Mesendoderm (in vitro differentiated cells): ENCODE measurements at regions not wholly inside any gene's neighbourhood (a gene's known extent, or its start where the extent isn't known, plus 50 kb on each side); places are given as distances from the start of the nearest gene placed in this dataset.

Experiments
- DNase-seq: peaks from one replicate; pipeline ENCODE4 v3.0.0; 2013
- H2AK5ac ChIP-seq: 2 replicates; pipeline ENCODE4 v1.6.1; 2013; ENCODE audit warnings: low read length, inconsistent platforms
- H2BK120ac ChIP-seq: 2 replicates; pipeline ENCODE4 v1.6.1; 2013; ENCODE audit warnings: low read depth, mild to moderate bottlenecking, low read length, moderate library complexity, mixed read lengths
- H2BK15ac ChIP-seq: replicated peaks from 2 replicates; pipeline ENCODE4 v1.6.1; 2013; ENCODE audit warnings: low read depth, mild to moderate bottlenecking, moderate library complexity
- H2BK5ac ChIP-seq: 2 replicates; pipeline ENCODE4 v1.6.1; 2013; ENCODE audit warnings: low read length, inconsistent platforms
- H3K18ac ChIP-seq: 2 replicates; pipeline ENCODE4 v1.6.1; 2013; ENCODE audit warnings: mild to moderate bottlenecking, low read length, mixed read lengths
- H3K23ac ChIP-seq: one replicate; pipeline ENCODE4 v1.6.1; 2013; ENCODE audit warnings: low read length
- H3K27ac ChIP-seq: 2 replicates; pipeline ENCODE4 v1.5.1; 2013; ENCODE audit warnings: low read depth, mild to moderate bottlenecking, inconsistent platforms, low read length, moderate library complexity
- H3K27me3 ChIP-seq: 2 replicates; pipeline ENCODE4 v1.6.1; 2013; ENCODE audit warnings: low read length, control low read depth, mild to moderate bottlenecking, inconsistent platforms; ENCODE audit not compliant: insufficient read depth, poor library complexity
- H3K36me3 ChIP-seq: 2 replicates; pipeline ENCODE4 v1.6.1; 2013; ENCODE audit warnings: low read length, inconsistent platforms; ENCODE audit not compliant: control insufficient read depth, insufficient read depth
- H3K4ac ChIP-seq: one replicate; pipeline ENCODE4 v1.6.1; 2013; ENCODE audit warnings: low read depth, mild to moderate bottlenecking, low read length, moderate library complexity
- H3K4me1 ChIP-seq: 2 replicates; pipeline ENCODE4 v1.6.1; 2013; ENCODE audit warnings: low read depth, low read length, inconsistent platforms; ENCODE audit not compliant: control insufficient read depth
- H3K4me2 ChIP-seq: 2 replicates; pipeline ENCODE4 v1.6.1; 2013; ENCODE audit warnings: low read length
- H3K4me3 ChIP-seq: 2 replicates; pipeline ENCODE4 v1.5.1; 2013; ENCODE audit warnings: mild to moderate bottlenecking, low read length
- H3K56ac ChIP-seq: one replicate; pipeline ENCODE4 v1.6.1; 2013; ENCODE audit warnings: low read length
- H3K79me1 ChIP-seq: 2 replicates; pipeline ENCODE4 v1.6.1; 2013; ENCODE audit warnings: low read length, inconsistent platforms
- H3K79me2 ChIP-seq: 2 replicates; pipeline ENCODE4 v1.6.1; 2013; ENCODE audit warnings: mild to moderate bottlenecking, low read length; ENCODE audit not compliant: control insufficient read depth, insufficient read depth
- H3K9ac ChIP-seq: 2 replicates; pipeline ENCODE4 v1.6.1; 2013; ENCODE audit warnings: low read length, inconsistent platforms
- H4K5ac ChIP-seq: one replicate; pipeline ENCODE4 v1.6.1; 2013; ENCODE audit warnings: low read length
- H4K8ac ChIP-seq: one replicate; pipeline ENCODE4 v1.6.1; 2013; ENCODE audit warnings: low read depth, mild to moderate bottlenecking, control low read depth, low read length, moderate library complexity
- WGBS: extraction: QIAGEN DNeasy Blood & Tissue Kit; methylation state at CpG from one replicate; pipeline ENCODE4 v1.1.7; 2013; ENCODE audit warnings: low lambda C conversion rate, missing lambda C conversion rate; ENCODE audit not compliant: insufficient coverage; ENCODE audit errors: extremely low coverage; 5-methylcytosine and 5-hydroxymethylcytosine counted together

- Histone ChIP-seq H3K79me1 (no peaks in the 10 kb centered on the region), H3K79me2 (no peaks in the 10 kb centered on the region), H3K27ac (no peak overlapping the region), H2BK5ac (no peak overlapping the region), H3K9ac (no peak overlapping the region), H3K4ac (no peak overlapping the region), H3K23ac (no peak overlapping the region), H3K36me3 (no peaks in the 10 kb centered on the region), H3K27me3 (no peaks in the 10 kb centered on the region), H2BK120ac (no peak overlapping the region), H3K4me3 (no peak overlapping the region), H3K56ac (no peak overlapping the region), H3K4me2 (no peak overlapping the region), H4K5ac (no peak overlapping the region), H2BK15ac (no peak overlapping the region), H4K8ac (no peak overlapping the region), H2AK5ac (no peak overlapping the region), H3K18ac (no peak overlapping the region), H3K4me1 (no peaks in the 10 kb centered on the region)
- WGBS, result no CpG with 5 or more reads among the region's 7 CpGs
- DNase-seq, result no peak
These were observed 648.1 kb downstream of the ACTL7B start for GRCh38 chr9:108207561-108208165.

- Histone ChIP-seq H3K79me2 (no peaks in the 10 kb centered on the region), H3K79me1 (no peaks in the 10 kb centered on the region), H2BK120ac (no peak overlapping the region), H3K4me2 (no peak overlapping the region), H3K4ac (no peak overlapping the region), H2AK5ac (no peak overlapping the region), H3K9ac (no peak overlapping the region), H3K4me3 (no peak overlapping the region), H3K23ac (no peak overlapping the region), H2BK5ac (no peak overlapping the region), H2BK15ac (no peak overlapping the region), H4K5ac (no peak overlapping the region), H3K18ac (no peak overlapping the region), H3K27me3 (no peaks in the 10 kb centered on the region), H3K56ac (no peak overlapping the region), H4K8ac (no peak overlapping the region), H3K4me1 (no peaks in the 10 kb centered on the region), H3K27ac (no peak overlapping the region), H3K36me3 (no peaks in the 10 kb centered on the region)
- DNase-seq, result no peak
These were observed 650.5 kb downstream of the ACTL7B start for GRCh38 chr9:108205276-108205675.

GRCh38 chr9:108197899-108198298, 657.9 kb downstream of the ACTL7B start:
- H3K79me1 ChIP-seq, result no peaks in the 10 kb centered on the region
- no peak overlapping the region for H3K27ac ChIP-seq
- H3K9ac ChIP-seq, result no peak overlapping the region
- H3K23ac ChIP-seq, result no peak overlapping the region
- no CpG with 5 or more reads among the region's 1 CpG for WGBS
- no peak overlapping the region for H4K8ac ChIP-seq
- no peaks in the 10 kb centered on the region for H3K79me2 ChIP-seq
- H2BK15ac ChIP-seq, result no peak overlapping the region
- no peak overlapping the region for H2BK120ac ChIP-seq
- H2BK5ac ChIP-seq, result no peak overlapping the region
- H3K36me3 ChIP-seq, result no peaks in the 10 kb centered on the region
- DNase-seq, result no peak
- no peaks in the 10 kb centered on the region for H3K4me1 ChIP-seq
- H3K4me2 ChIP-seq, result no peak overlapping the region
- no peak overlapping the region for H3K18ac ChIP-seq
- no peak overlapping the region for H3K4me3 ChIP-seq
- H3K4ac ChIP-seq, result no peak overlapping the region
- H3K27me3 ChIP-seq, result no peaks in the 10 kb centered on the region
- no peak overlapping the region for H3K56ac ChIP-seq
- H2AK5ac ChIP-seq, result no peak overlapping the region
- H4K5ac ChIP-seq, result no peak overlapping the region

- no CpG with 5 or more reads among the region's 3 CpGs for WGBS
- DNase-seq, result no peak
- H2BK120ac ChIP-seq, result no peak overlapping the region
These were observed 658.8 kb downstream of the ACTL7B start for GRCh38 chr9:108197008-108197365.

GRCh38 chr9:108196332-108197007, 659.3 kb downstream of the ACTL7B start:
- Histone ChIP-seq H2AK5ac (no peak overlapping the region), H3K23ac (no peak overlapping the region), H3K56ac (no peak overlapping the region), H3K4me2 (no peak overlapping the region), H3K4me3 (no peak overlapping the region), H2BK120ac (no peak overlapping the region), H3K18ac (no peak overlapping the region), H3K27ac (no peak overlapping the region), H3K9ac (no peak overlapping the region), H2BK15ac (no peak overlapping the region), H3K4ac (no peak overlapping the region), H3K79me1 (no peaks in the 10 kb centered on the region), H4K8ac (no peak overlapping the region), H3K79me2 (no peaks in the 10 kb centered on the region), H3K4me1 (no peaks in the 10 kb centered on the region), H2BK5ac (no peak overlapping the region), H4K5ac (no peak overlapping the region), H3K36me3 (no peaks in the 10 kb centered on the region), H3K27me3 (no peaks in the 10 kb centered on the region)
- DNase-seq, result no peak
- 100% methylated on average over 2 of the region's 5 CpGs for WGBS

More at GRCh38 chr9:108197008-108197365, 658.8 kb downstream of the ACTL7B start:
- Histone ChIP-seq H3K79me1 (no peaks in the 10 kb centered on the region), H4K8ac (no peak overlapping the region), H3K56ac (no peak overlapping the region), H3K27ac (no peak overlapping the region), H2BK15ac (no peak overlapping the region), H3K9ac (no peak overlapping the region), H3K18ac (no peak overlapping the region), H2AK5ac (no peak overlapping the region), H2BK5ac (no peak overlapping the region), H3K4me2 (no peak overlapping the region), H3K4ac (no peak overlapping the region), H4K5ac (no peak overlapping the region), H3K27me3 (no peaks in the 10 kb centered on the region), H3K79me2 (no peaks in the 10 kb centered on the region), H3K4me3 (no peak overlapping the region), H3K36me3 (no peaks in the 10 kb centered on the region), H3K23ac (no peak overlapping the region), H3K4me1 (no peaks in the 10 kb centered on the region)

GRCh38 chr9:108194154-108194553, 661.6 kb downstream of the ACTL7B start:
- H3K36me3 ChIP-seq, result no peaks in the 10 kb centered on the region
- H3K9ac ChIP-seq, result no peak overlapping the region
- no peak overlapping the region for H2BK120ac ChIP-seq
- no peak overlapping the region for H2BK15ac ChIP-seq
- no peak overlapping the region for H3K4me2 ChIP-seq
- no peaks in the 10 kb centered on the region for H3K27me3 ChIP-seq
- DNase-seq, result no peak
- no peak overlapping the region for H4K5ac ChIP-seq
- H3K18ac ChIP-seq, result no peak overlapping the region
- no peaks in the 10 kb centered on the region for H3K4me1 ChIP-seq
- no peak overlapping the region for H3K4me3 ChIP-seq
- H3K79me1 ChIP-seq, result no peaks in the 10 kb centered on the region
- H3K79me2 ChIP-seq, result no peaks in the 10 kb centered on the region
- no peak overlapping the region for H4K8ac ChIP-seq
- no peak overlapping the region for H2BK5ac ChIP-seq
- H3K56ac ChIP-seq, result no peak overlapping the region
- H3K4ac ChIP-seq, result no peak overlapping the region
- no peak overlapping the region for H2AK5ac ChIP-seq
- no peak overlapping the region for H3K23ac ChIP-seq
- H3K27ac ChIP-seq, result no peak overlapping the region
